GM19328 (cell line): ENCODE measurements at regions not wholly inside any gene's neighbourhood (a gene's known extent, or its start where the extent isn't known, plus 50 kb on each side); places are given as distances from the start of the nearest gene placed in this dataset.

ENCODE experiments used
- ATAC-seq: cut with Tn5 transposase; IDR thresholded peaks from one replicate; pipeline ENCODE4 v1.9.1; 2021; ENCODE audit warnings: mild to moderate bottlenecking, moderate library complexity; ENCODE audit not compliant: unreplicated experiment

DNA sequence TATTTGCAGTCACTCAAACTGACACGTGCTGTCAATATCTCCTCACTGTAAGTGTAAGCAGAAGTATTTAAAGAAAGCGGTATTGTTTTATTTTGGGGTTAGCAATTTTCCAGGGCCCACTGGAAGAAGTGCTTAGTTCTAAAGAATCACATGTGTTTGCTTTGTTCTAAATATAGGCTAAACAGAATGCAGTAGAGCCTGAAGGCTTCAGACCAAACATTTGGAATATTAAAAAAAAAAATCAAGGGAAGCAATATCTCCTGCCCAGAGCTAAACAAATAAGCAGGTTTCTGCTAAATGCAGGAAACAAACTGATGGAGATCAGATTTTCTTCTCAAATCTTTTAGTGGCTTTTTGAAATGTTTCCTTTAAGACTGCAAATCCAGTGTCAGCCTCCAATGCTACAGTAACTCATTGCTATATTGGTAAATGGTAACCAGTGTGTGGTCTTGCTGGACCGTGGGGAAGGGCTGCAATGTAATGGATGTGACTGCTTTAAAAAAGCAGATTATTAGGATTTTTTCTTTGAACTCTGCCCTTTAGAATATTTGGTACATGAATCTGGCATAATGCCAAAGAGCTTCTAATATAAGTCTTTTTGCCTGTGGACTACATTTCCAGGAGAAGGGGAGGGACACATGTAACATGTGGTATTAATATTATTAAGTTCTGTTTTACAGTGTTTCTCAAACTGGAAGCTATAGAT is 317.1 kb upstream of the FERMT1 start:
- no peak for ATAC-seq

DNA sequence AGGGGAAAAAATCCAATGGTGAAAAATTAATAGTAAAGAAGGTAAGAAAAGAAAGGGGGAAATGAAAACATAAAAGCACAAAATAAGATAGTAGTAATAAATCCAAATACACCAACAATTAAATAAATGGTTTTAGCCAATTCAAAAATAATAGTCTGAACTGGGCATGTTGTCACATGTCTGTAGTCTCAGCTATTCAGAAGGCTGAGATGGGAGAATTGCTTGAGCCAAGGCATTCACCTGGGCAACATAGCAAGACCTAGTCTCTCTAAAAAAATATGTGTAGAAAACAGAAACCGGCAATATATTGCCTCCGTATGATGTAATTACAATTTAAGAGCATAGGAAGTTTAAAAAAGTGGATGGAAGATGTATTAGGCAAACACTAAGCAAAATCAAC is 311.3 kb upstream of the FERMT1 start:
- ATAC-seq = no peak

- no peak for ATAC-seq
These were observed 307.6 kb upstream of the FERMT1 start for GRCh38 chr20:6430381-6430780.

DNA sequence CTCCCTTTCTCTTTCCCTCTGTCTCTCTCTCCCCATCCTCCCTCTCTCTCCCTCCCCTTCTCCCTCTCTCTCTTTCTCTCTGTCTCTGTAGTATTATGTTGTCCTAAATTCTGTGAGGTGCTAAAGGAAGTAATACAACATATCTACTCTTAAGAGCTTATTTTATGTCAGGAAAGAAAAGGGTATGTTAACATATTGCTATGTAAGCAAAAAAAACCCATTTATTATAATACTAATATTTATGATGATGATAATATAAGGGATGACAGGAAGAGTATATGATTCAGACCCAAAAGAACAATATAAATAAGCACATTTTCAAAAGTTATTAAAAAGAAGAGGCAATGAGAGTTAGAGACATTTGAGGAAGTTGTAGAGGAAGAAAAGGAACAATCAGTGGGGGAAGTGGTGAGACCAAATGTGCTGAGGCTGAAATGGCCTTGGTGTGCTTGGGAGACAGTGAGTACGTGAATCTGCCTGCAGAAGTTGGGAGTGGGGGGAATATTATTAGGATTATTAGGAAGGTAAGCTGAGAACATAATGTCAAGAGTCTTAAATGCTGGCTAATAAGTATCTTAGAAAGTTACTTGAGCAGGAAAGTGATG is 303.6 kb upstream of the FERMT1 start:
- no peak for ATAC-seq

- no peak for ATAC-seq
These were observed 298.8 kb upstream of the FERMT1 start for GRCh38 chr20:6421321-6422248.

DNA sequence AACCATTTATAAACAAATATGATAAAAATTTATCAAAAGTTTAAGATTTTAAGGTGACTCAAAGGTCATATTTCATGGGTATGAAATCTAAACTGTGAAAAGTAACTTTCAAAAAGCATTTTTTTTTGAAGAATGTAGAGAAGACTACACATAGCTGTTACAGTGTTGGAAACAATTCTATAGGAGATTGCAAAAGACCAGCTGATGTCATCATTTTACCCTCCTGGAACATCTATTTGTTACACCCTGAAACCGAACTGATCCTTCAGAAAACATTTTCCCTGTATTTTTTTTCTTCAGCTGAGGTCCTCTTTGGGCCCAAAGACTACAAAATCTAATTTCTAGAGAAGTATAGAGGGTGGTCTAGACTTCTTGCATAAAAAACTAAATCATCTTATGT is 297.5 kb upstream of the FERMT1 start:
- no peak for ATAC-seq

DNA sequence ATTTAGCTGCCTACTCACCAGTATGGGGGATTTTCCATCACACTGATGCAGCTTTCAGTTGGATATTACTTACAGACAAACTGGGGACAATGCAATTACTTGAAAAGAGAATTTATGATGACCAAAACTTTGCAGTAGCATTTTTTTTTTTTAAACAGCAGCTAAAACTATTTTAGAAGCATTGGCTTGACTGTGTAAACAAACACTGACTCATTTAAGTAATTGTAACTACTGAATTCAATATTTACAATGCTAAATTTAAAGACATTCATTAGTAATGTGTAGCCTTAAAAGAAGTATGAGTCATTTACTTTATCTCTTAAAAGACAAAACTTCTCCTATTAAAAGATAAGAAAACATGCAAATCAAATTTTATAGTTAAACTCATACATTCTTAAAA is 295.9 kb upstream of the FERMT1 start:
- ATAC-seq = no peak

- no peak for ATAC-seq
These were observed 293.5 kb upstream of the FERMT1 start for GRCh38 chr20:6416371-6416770.

- ATAC-seq = no peak
These were observed 288.8 kb upstream of the FERMT1 start for GRCh38 chr20:6411651-6412050.

DNA sequence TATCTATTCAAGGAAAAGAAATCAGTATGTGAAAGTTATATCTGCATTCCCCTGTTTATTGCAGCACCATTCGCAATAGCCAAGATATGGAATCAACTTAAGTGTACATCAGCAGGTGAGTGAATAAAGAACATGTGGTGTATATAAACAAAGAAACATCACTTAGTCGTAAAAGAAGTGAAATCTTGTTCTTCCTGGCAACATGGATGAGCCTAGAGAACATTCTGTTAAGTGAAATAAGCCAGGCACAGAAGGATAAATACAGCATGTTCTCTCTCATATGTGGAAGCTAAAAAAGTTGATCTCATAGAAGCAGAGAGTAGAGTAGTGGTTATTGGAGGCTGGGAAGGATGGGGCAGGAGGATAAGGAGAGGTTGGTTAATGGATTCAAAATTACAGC is 287.9 kb upstream of the FERMT1 start:
- no peak for ATAC-seq

DNA sequence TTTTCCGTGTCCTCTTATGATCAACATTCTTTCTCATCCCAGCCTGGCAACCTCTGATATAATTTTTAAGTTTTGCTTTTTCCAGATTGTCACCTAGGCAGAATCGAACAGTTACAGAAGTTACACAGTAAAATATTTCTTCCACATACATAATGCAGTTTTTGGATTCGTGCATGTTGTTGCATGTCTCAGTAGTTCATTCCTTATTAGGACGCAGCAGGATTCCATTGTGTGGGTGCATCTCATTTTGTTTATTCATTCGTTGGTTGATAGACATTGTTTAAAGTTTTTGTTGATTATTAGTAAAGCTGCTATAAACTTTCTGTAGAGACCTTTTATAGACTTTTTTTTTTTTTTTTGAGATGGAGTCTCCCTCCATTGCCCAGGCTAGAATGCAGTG is 284.3 kb upstream of the FERMT1 start:
- no peak for ATAC-seq

GRCh38 chr20:6401893-6402557 is 279.2 kb upstream of the FERMT1 start:
- no peak for ATAC-seq

- ATAC-seq = no peak
These were observed 274.3 kb upstream of the FERMT1 start for GRCh38 chr20:6397115-6397514.

GRCh38 chr20:6395695-6396094 is 272.9 kb upstream of the FERMT1 start:
- no peak for ATAC-seq

- ATAC-seq = no peak
These were observed 265.9 kb upstream of the FERMT1 start for GRCh38 chr20:6388671-6389197.

DNA sequence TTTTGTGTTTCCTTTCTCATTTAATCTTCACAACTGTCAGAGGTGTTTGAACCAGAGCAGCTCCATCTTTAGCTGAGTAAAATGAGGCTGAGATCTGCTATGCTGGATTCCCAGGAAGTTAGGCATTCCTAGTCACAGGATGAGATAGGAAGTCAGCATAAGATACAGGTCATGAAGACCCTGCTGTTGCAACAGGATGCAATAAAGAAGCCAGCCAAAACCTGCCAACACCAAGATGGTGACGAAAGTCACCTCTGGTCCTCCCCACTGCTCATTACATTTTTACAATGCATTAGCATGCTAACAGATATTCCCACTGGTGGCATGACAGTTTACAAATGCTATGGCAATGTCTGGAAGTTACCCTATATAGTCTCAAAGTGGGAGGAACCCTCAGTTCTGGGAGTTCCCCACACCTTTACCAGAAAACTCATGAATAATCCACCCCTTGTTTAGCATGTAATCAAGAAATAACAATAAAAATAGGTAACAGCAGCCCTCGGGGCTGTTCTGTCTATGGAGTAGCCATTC is 262.2 kb upstream of the FERMT1 start:
- no peak for ATAC-seq

DNA sequence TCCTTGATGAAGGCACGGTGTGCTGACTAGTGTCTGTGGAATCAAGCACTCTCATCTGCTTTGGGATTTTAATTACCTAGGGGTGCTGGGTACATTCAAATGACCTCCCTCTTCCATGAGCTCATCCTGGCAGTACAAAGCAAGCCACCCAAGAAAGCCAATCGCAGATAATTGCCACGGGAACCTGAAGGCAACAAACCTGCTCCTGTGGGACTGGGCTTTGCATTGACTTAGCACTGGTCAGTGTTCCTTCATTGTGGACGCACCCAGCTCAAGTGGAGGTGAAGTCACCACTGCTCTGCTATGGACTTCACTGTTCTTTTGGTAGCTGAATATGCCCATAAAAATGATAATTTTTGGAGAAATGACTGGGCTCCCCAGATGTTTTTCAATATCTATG is 261.6 kb upstream of the FERMT1 start:
- ATAC-seq = no peak

DNA sequence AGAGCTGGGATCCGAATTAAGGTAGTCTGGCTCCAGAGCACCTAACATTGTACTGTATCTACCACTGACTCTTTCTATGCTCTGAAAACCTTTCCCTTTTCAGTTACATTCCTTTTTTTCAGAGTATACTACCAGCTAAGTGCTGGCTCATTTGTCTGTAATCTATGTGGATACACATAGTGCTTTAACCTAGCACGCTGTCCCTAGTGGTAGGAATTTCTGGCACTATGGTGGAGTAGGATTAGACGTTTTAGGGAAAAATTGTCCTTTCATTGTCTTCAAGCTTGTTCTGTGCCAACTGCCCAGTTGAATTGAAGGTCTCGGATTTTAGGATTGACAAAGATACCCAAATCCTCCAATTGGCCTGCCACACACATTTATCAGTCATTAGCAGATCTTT is 259.1 kb upstream of the FERMT1 start:
- ATAC-seq = no peak

DNA sequence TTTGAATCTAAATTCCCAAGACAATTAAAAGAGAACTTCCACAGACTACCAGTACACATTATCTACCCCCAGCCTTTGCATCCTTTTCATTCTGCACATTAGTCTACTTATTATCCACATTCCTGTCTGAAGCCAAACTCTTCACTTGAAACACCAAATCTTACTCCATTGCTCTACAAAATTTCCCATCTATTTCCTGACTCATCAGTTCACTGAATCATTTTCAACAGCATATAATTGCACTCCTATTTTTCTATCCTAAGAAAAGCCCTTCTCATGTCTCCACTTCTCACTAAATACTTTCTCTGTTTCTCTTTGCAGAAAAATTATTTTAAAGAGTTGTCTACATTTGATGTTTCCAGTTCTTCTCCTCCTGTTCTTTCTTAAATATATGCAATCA is 239.4 kb upstream of the FERMT1 start:
- ATAC-seq = no peak

DNA sequence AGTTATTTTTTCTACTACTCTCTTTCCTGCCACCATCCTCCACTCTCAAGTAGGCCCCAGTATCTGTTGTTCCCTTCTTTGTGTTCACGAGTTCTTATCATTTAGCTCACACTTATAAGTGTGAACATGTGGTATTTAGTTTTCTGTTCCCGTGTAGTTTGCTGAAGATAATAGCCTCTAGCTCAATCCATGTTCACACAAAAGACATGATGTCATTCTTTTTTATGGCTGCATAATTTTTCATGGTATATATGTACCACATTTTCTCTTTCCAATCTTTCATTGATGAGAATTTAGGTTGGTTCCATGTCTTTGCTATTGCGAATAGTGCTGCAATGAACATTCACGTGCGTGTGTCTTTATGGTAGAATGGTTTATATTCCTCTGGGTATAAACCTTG is 237.9 kb upstream of the FERMT1 start:
- no peak for ATAC-seq
